Endothelial cell of umbilical vein (primary cell): ENCODE measurements at regions not wholly inside any gene's neighbourhood (a gene's known extent, or its start where the extent isn't known, plus 50 kb on each side); places are given as distances from the start of the nearest gene placed in this dataset.

Experiments used
- BruUV-seq: library from RNA; stranded (reverse); fragments of 400-500 nt; replicated peaks from 2 replicates; lab custom pipeline; 2021; lab: Mats Ljungman, UMichigan
- CTCF ChIA-PET: fragments of 300-600, 350-600 bp; sonication (Branson Sonifier 250); formaldehyde crosslinking; loops from one replicate; lab custom pipeline; 2021; ENCODE audit warnings: antibody characterized with exemption, inconsistent platforms; lab: Charles Lee
- POLR2A ChIA-PET: fragments of 300-600, 350-600 bp; sonication (Branson Sonifier 250); formaldehyde crosslinking; loops from one replicate; lab custom pipeline; 2021; ENCODE audit warnings: antibody characterized with exemption, inconsistent platforms; lab: Charles Lee
- DNase-seq: peaks from one replicate; pipeline ENCODE4 v3.0.0-alpha.2; 2011; ENCODE audit warnings: low read depth, low spot score
- FAIRE-seq: peaks from 2 replicates; lab custom pipeline; 2011; peaks lifted over from hg19 to GRCh38; lab: Jason Lieb, UNC
- H2AFZ ChIP-seq: 2 replicates; pipeline ENCODE4 v1.6.0; 2012; ENCODE audit warnings: low read depth, low read length, control low read depth, inconsistent platforms
- H3K27ac ChIP-seq: 2 replicates; pipeline ENCODE4 v1.5.1; 2011; ENCODE audit warnings: low read depth, mild to moderate bottlenecking, control low read depth, low read length, moderate library complexity; ENCODE audit not compliant: insufficient read depth
- H3K27me3 ChIP-seq, 2 experiments: 2 replicates each; pipeline versions ENCODE4 v1.6.0 to v1.6.1; 2011; ENCODE audit warnings: low read length in 2 of 2, mixed read lengths in 1 of 2; ENCODE audit not compliant: control insufficient read depth in 2 of 2, insufficient read depth in 2 of 2
- H3K36me3 ChIP-seq, 2 experiments: 2 replicates in 1 of 2; 3 replicates in 1 of 2; pipeline ENCODE4 v1.5.1; 2011; ENCODE audit warnings: low read length in 2 of 2, mild to moderate bottlenecking in 1 of 2, moderate library complexity in 1 of 2; ENCODE audit not compliant: control insufficient read depth in 2 of 2, insufficient read depth in 2 of 2; ENCODE audit errors: extremely low read depth in 1 of 2
- H3K4me1 ChIP-seq: 3 replicates; pipeline ENCODE4 v1.5.1; 2011; ENCODE audit warnings: mild to moderate bottlenecking, low read length; ENCODE audit not compliant: control insufficient read depth, insufficient read depth; ENCODE audit errors: extremely low read depth
- H3K4me2 ChIP-seq: 2 replicates; pipeline ENCODE4 v1.6.1; 2011; ENCODE audit warnings: low read length, control low read depth, mixed read lengths; ENCODE audit not compliant: insufficient read depth
- H3K4me3 ChIP-seq, 3 experiments: fragments of 200-600 bp in 1 of 3; sonication (generic), shearing (Covaris generic) in 1 of 3; replicated peaks in 1 of 3; 2 replicates each; pipeline ENCODE4 v1.5.1; 2011 to 2016; ENCODE audit warnings: control low read depth in 3 of 3, low read length in 3 of 3, mild to moderate bottlenecking in 2 of 3, inconsistent platforms in 1 of 3, low read depth in 1 of 3, moderate library complexity in 1 of 3; ENCODE audit not compliant: insufficient read depth in 1 of 3
- H3K79me2 ChIP-seq: 2 replicates; pipeline ENCODE4 v1.6.0; 2012; ENCODE audit warnings: low read length, inconsistent platforms; ENCODE audit not compliant: control insufficient read depth, insufficient read depth
- H3K9ac ChIP-seq: replicated peaks from 2 replicates; pipeline ENCODE3; 2011; ENCODE audit warnings: low read length, control low read depth; ENCODE audit not compliant: insufficient read depth; ENCODE audit errors: extremely low read depth
- H3K9me1 ChIP-seq: replicated peaks from 3 replicates; pipeline ENCODE4 v1.6.0; 2011; ENCODE audit warnings: mild to moderate bottlenecking, low read length; ENCODE audit not compliant: control insufficient read depth, insufficient read depth; ENCODE audit errors: extremely low read depth
- H3K9me3 ChIP-seq: replicated peaks from 2 replicates; pipeline ENCODE4 v1.5.1; 2012; ENCODE audit warnings: low read length, inconsistent platforms; ENCODE audit not compliant: control insufficient read depth, insufficient read depth
- H4K20me1 ChIP-seq: replicated peaks from 2 replicates; pipeline ENCODE3; 2011; ENCODE audit warnings: mild to moderate bottlenecking, low read length; ENCODE audit not compliant: control insufficient read depth, insufficient read depth; ENCODE audit errors: extremely low read depth
- EZH2 ChIP-seq: IDR thresholded peaks from 2 replicates; pipeline ENCODE4 v1.6.1; 2012; ENCODE audit warnings: borderline replicate concordance, low read depth, mild to moderate bottlenecking, moderate library complexity, low read length, inconsistent platforms; ENCODE audit not compliant: severe bottlenecking
- FOS ChIP-seq: IDR thresholded peaks from 2 replicates; pipeline ENCODE4 v1.6.1; 2011; ENCODE audit warnings: mild to moderate bottlenecking, low read length, moderate library complexity, borderline replicate concordance; ENCODE audit not compliant: insufficient read depth
- GATA2 ChIP-seq: IDR thresholded peaks from 2 replicates; pipeline ENCODE4 v1.7.0; 2011; ENCODE audit warnings: low read depth, mild to moderate bottlenecking, moderate library complexity, mixed read lengths, low read length; ENCODE audit not compliant: insufficient read length, insufficient read depth
- MYC ChIP-seq: IDR thresholded peaks from one replicate; pipeline ENCODE4 v1.6.1; 2011; ENCODE audit warnings: mild to moderate bottlenecking, low read depth, low read length
- POLR2A ChIP-seq: IDR thresholded peaks from 2 replicates; pipeline ENCODE4 v1.6.1; 2012; ENCODE audit warnings: low read depth, mild to moderate bottlenecking, control low read depth, low read length
- POLR2AphosphoS5 ChIP-seq: IDR thresholded peaks from 2 replicates; pipeline ENCODE4 v1.6.1; 2012; ENCODE audit warnings: low read depth, mild to moderate bottlenecking, control low read depth, low read length, moderate library complexity; ENCODE audit not compliant: insufficient read depth
- dilution Hi-C: fragments of 300-500 bp; cut with MboI; formaldehyde crosslinking; loops from one replicate; pipeline ENCODE4 v1.15.0; 2019; ENCODE audit warnings: low sequenced_read_pairs; ENCODE audit not compliant: extremely low pct_ligation_motif_present
- intact Hi-C: fragments of 100-400 bp; cut with micrococcal nuclease; formaldehyde crosslinking; loops from one replicate; pipeline ENCODE4 v1.10.0; 2022
- TF ChIP-seq, protein P1 (sequence below): IDR thresholded peaks from 2 replicates; pipeline ENCODE4 v1.6.1; 2011; ENCODE audit not compliant: insufficient read depth, insufficient read length
- TF ChIP-seq, protein P2 (sequence below), 2 donors: IDR thresholded peaks; 1 replicate in 1 of 2; 2 replicates in 1 of 2; pipeline ENCODE4 v1.5.1; 2011; ENCODE audit warnings: low read length in 2 of 2, mild to moderate bottlenecking in 2 of 2, moderate library complexity in 2 of 2, control low read depth in 1 of 2, inconsistent platforms in 1 of 2, low read depth in 1 of 2; ENCODE audit not compliant: insufficient read depth in 1 of 2; ENCODE audit errors: extremely low read depth in 1 of 2

GRCh38 chr1:115906627-115907026 is 65.7 kb upstream of the NHLH2 start:
- Histone ChIP-seq H3K4me2 (no peak overlapping the region), H3K79me2 (no peaks in the 10 kb centered on the region), H2AFZ (no peak overlapping the region), H3K4me3 (no peak overlapping the region), H4K20me1 (no peaks in the 10 kb centered on the region), H3K9ac (no peak overlapping the region), H3K27ac (no peak overlapping the region), H3K27me3 (no peaks in the 10 kb centered on the region), H3K9me3 (no peaks in the 10 kb centered on the region), H3K36me3 (no peaks in the 10 kb centered on the region), H3K9me1 (no peaks in the 10 kb centered on the region), H3K4me1 (no peaks in the 10 kb centered on the region)
- FAIRE-seq (no peak), DNase-seq (no peak)
- CTCF ChIA-PET: no interaction called here
- POLR2A ChIA-PET: no interaction called here
- no TSS peak for BruUV-seq
- TF ChIP-seq EZH2 (no peak), GATA2 (no peak), POLR2A (no peak), FOS (no peak), MYC (no peak), POLR2AphosphoS5 (no peak)
- TF ChIP-seq, protein P1, sequence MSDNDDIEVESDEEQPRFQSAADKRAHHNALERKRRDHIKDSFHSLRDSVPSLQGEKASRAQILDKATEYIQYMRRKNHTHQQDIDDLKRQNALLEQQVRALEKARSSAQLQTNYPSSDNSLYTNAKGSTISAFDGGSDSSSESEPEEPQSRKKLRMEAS: no peak
- TF ChIP-seq, protein P2, sequence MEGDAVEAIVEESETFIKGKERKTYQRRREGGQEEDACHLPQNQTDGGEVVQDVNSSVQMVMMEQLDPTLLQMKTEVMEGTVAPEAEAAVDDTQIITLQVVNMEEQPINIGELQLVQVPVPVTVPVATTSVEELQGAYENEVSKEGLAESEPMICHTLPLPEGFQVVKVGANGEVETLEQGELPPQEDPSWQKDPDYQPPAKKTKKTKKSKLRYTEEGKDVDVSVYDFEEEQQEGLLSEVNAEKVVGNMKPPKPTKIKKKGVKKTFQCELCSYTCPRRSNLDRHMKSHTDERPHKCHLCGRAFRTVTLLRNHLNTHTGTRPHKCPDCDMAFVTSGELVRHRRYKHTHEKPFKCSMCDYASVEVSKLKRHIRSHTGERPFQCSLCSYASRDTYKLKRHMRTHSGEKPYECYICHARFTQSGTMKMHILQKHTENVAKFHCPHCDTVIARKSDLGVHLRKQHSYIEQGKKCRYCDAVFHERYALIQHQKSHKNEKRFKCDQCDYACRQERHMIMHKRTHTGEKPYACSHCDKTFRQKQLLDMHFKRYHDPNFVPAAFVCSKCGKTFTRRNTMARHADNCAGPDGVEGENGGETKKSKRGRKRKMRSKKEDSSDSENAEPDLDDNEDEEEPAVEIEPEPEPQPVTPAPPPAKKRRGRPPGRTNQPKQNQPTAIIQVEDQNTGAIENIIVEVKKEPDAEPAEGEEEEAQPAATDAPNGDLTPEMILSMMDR (IDR thresholded peaks at IDR 0.05; ENCODE audit: extremely low read depth in 1 of 2, insufficient read depth in 1 of 2, low read depth in 1 of 2, low read length in 2 of 2): no peak
- dilution Hi-C loops: no loop called here
- intact Hi-C loops: no loop called here
